ENCODE measurements at regions not wholly inside any gene's neighbourhood (a gene's known extent, or its start where the extent isn't known, plus 50 kb on each side); places are given as distances from the start of the nearest gene placed in this dataset.

GRCh38 chr5:124570285-124571035, 176.0 kb downstream of the ZNF608 start:
- TF ChIP-seq CTCF (IDR thresholded peaks at IDR 0.05) (no peak), POLR2A (IDR thresholded peaks at IDR 0.05) (no peak)

Data from thyroid gland (tissue), 4 donors.